Stimulated activated CD4-positive, alpha-beta T cell treated with anti-CD3 and anti-CD28 coated beads, Interleukin-15, amount 100 ng/mL, for 48 hours (primary cell): ENCODE measurements at regions not wholly inside any gene's neighbourhood (a gene's known extent, or its start where the extent isn't known, plus 50 kb on each side); places are given as distances from the start of the nearest gene placed in this dataset.
"Not testable (repeated sequence)": the region's sequence is repeated elsewhere in the genome, so short reads cannot be mapped to it uniquely, and the experiment has no call there.

Source experiments
- DNase-seq, 2 donors: peaks; one replicate each; pipeline ENCODE4 v3.0.0-alpha.2; 2020; ENCODE audit warnings: low read depth in 2 of 2

GRCh38 chr4:78660559-78660958 lies 109.0 kb downstream of the ANXA3 start:
- DNase-seq: no peak

- DNase-seq: no peak
Measured at GRCh38 chr4:78661086-78661690, 109.6 kb downstream of the ANXA3 start.

- no peak for DNase-seq
Measured at GRCh38 chr4:78661921-78662521, 110.5 kb downstream of the ANXA3 start.

- DNase-seq: no peak
Measured at GRCh38 chr4:78662658-78663057, 111.1 kb downstream of the ANXA3 start.

GRCh38 chr4:78664296-78664695 lies 111.9 kb upstream of the BMP2K start:
- not testable (repeated sequence) for DNase-seq

- DNase-seq: no peak
Measured at GRCh38 chr4:78665216-78665770, 110.9 kb upstream of the BMP2K start.

GRCh38 chr4:78666830-78667258 lies 109.3 kb upstream of the BMP2K start:
- DNase-seq: no peak

- no peak for DNase-seq
Measured at GRCh38 chr4:78667325-78667724, 108.8 kb upstream of the BMP2K start.

- no peak for DNase-seq
Measured at GRCh38 chr4:78667764-78668163, 108.4 kb upstream of the BMP2K start.

GRCh38 chr4:78669453-78669852 lies 106.7 kb upstream of the BMP2K start:
- no peak for DNase-seq

GRCh38 chr4:78671903-78672815 lies 104.0 kb upstream of the BMP2K start:
- DNase-seq: no peak

GRCh38 chr4:78673337-78673736 lies 102.8 kb upstream of the BMP2K start:
- no peak for DNase-seq

- no peak for DNase-seq
Measured at GRCh38 chr4:78675325-78675724, 100.8 kb upstream of the BMP2K start.

- no peak for DNase-seq
Measured at GRCh38 chr4:78682070-78682469, 94.1 kb upstream of the BMP2K start.

- no peak for DNase-seq
Measured at GRCh38 chr4:78683352-78683751, 92.8 kb upstream of the BMP2K start.

GRCh38 chr4:78684325-78685079 lies 91.6 kb upstream of the BMP2K start:
- no peak for DNase-seq

- no peak for DNase-seq
Measured at GRCh38 chr4:78687818-78688217, 88.3 kb upstream of the BMP2K start.

- DNase-seq: no peak
Measured at GRCh38 chr4:78688366-78688765, 87.8 kb upstream of the BMP2K start.

GRCh38 chr4:78689261-78689660 lies 86.9 kb upstream of the BMP2K start:
- DNase-seq: no peak

GRCh38 chr4:78689700-78690323 lies 86.3 kb upstream of the BMP2K start:
- DNase-seq: no peak

- DNase-seq: no peak
Measured at GRCh38 chr4:78691334-78691754, 84.8 kb upstream of the BMP2K start.
